SK-N-SH treated with all-trans-retinoic acid at 6 μM for 48 hours (cell line): ENCODE measurements at regions not wholly inside any gene's neighbourhood (a gene's known extent, or its start where the extent isn't known, plus 50 kb on each side); places are given as distances from the start of the nearest gene placed in this dataset.

Experiments
- ATAC-seq: fragments of 200-7000 bp; cut with Tn5 transposase; 3 replicates; pipeline ENCODE4 v1.9.1; 2020; ENCODE audit warnings: mild to moderate bottlenecking, moderate library complexity
- ARNTL ChIP-seq: fragments of 450-650 bp; formaldehyde crosslinking; IDR thresholded peaks from 2 replicates; pipeline ENCODE4 v1.5.0; 2020; ENCODE audit warnings: low read depth, mild to moderate bottlenecking, moderate library complexity, borderline replicate concordance
- BACH2 ChIP-seq: fragments of 250-450 bp; sonication (Bioruptor Pico); IDR thresholded peaks from 2 replicates; pipeline ENCODE4 v1.9.0; 2021; ENCODE audit warnings: mild to moderate bottlenecking, borderline replicate concordance
- CREB5 ChIP-seq: fragments of 250-450 bp; sonication (Bioruptor Pico); IDR thresholded peaks from 2 replicates; pipeline ENCODE4 v1.5.1; 2020; ENCODE audit warnings: low read depth, mild to moderate bottlenecking, moderate library complexity
- CSRNP3 ChIP-seq: fragments of 250-450 bp; sonication (Bioruptor Pico); IDR thresholded peaks from 2 replicates; pipeline ENCODE4 v1.5.1; 2021; ENCODE audit warnings: mild to moderate bottlenecking, moderate library complexity
- GLIS3 ChIP-seq: fragments of 250-450 bp; sonication (Bioruptor Pico); IDR thresholded peaks from 2 replicates; pipeline ENCODE4 v1.5.0; 2020; ENCODE audit warnings: mild to moderate bottlenecking, moderate library complexity
- ISL1 ChIP-seq: fragments of 250-450 bp; sonication (Bioruptor Pico); IDR thresholded peaks from 2 replicates; pipeline ENCODE4 v2.1.2; 2022; ENCODE audit warnings: mild to moderate bottlenecking, moderate library complexity
- OSR1 ChIP-seq: fragments of 250-450 bp; sonication (Bioruptor Pico); IDR thresholded peaks from 2 replicates; pipeline ENCODE4 v1.8.0; 2022; ENCODE audit warnings: moderate library complexity, mild to moderate bottlenecking, inconsistent platforms
- PATZ1 ChIP-seq: fragments of 250-450 bp; sonication (Bioruptor Pico); IDR thresholded peaks from 2 replicates; pipeline ENCODE4 v1.8.0; 2020; ENCODE audit warnings: mild to moderate bottlenecking, moderate library complexity, borderline replicate concordance
- POU6F1 ChIP-seq: fragments of 250-450 bp; sonication (Bioruptor Pico); IDR thresholded peaks from 2 replicates; pipeline ENCODE4 v1.8.0; 2021; ENCODE audit warnings: low read depth, mild to moderate bottlenecking, moderate library complexity, borderline replicate concordance
- RARB ChIP-seq: fragments of 250-450 bp; sonication (Bioruptor Pico); IDR thresholded peaks from 2 replicates; pipeline ENCODE4 v1.8.0; 2021; ENCODE audit warnings: mild to moderate bottlenecking, moderate library complexity
- TCF4 ChIP-seq: fragments of 250-450 bp; sonication (Bioruptor Pico); IDR thresholded peaks from 2 replicates; pipeline ENCODE4 v1.8.0; 2021; ENCODE audit warnings: mild to moderate bottlenecking, moderate library complexity, borderline replicate concordance
- TOX ChIP-seq: fragments of 250-450 bp; sonication (Bioruptor Pico); IDR thresholded peaks from 2 replicates; pipeline ENCODE4 v1.8.0; 2021; ENCODE audit warnings: mild to moderate bottlenecking, moderate library complexity, borderline replicate concordance
- TSHZ2 ChIP-seq: fragments of 250-450 bp; sonication (Bioruptor Pico); IDR thresholded peaks from 2 replicates; pipeline ENCODE4 v1.5.0; 2020; ENCODE audit warnings: mild to moderate bottlenecking, moderate library complexity
- ZFP3 ChIP-seq: fragments of 250-450 bp; sonication (Bioruptor Pico); IDR thresholded peaks from 2 replicates; pipeline ENCODE4 v1.5.0; 2020; ENCODE audit warnings: mild to moderate bottlenecking, moderate library complexity
- ZNF565 ChIP-seq: fragments of 450-650 bp; formaldehyde crosslinking; conservative IDR thresholded peaks from 2 replicates; pipeline ENCODE4 v1.5.0; 2020; ENCODE audit warnings: low read depth, mild to moderate bottlenecking, moderate library complexity
- ZNF70 ChIP-seq: fragments of 450-650 bp; formaldehyde crosslinking; IDR thresholded peaks from 2 replicates; pipeline ENCODE4 v1.5.0; 2020; ENCODE audit warnings: mild to moderate bottlenecking, moderate library complexity

GRCh38 chr9:115673599-115673998, 480.0 kb upstream of the PAPPA start:
- TF ChIP-seq OSR1 (CRISPR knock-in tag), result peak; percentile 52; the same call in 1 of the 2 replicates
- TF ChIP-seq PATZ1 (CRISPR knock-in tag), result no peak
- no peak for TF ChIP-seq RARB
- TF ChIP-seq TOX (CRISPR knock-in tag), result 0 out of 2 replicates have a peak, but pooled peaks have one; percentile 25
- peak; percentile 17 for ATAC-seq

- no peak for ATAC-seq
- TF ChIP-seq CREB5 (CRISPR knock-in tag) (no peak), ARNTL (CRISPR knock-in tag) (no peak), PATZ1 (CRISPR knock-in tag) (no peak)
Observed at GRCh38 chr9:115674091-115674490, 479.5 kb upstream of the PAPPA start.

- TF ChIP-seq CSRNP3 (CRISPR knock-in tag) (no peak), ZFP3 (CRISPR knock-in tag) (no peak), ZNF565 (no peak), ZNF70 (no peak), OSR1 (CRISPR knock-in tag) (no peak), CREB5 (CRISPR knock-in tag) (no peak), GLIS3 (CRISPR knock-in tag) (no peak), BACH2 (CRISPR knock-in tag) (no peak), ISL1 (CRISPR knock-in tag) (no peak), PATZ1 (CRISPR knock-in tag) (no peak), TSHZ2 (CRISPR knock-in tag) (no peak), POU6F1 (CRISPR knock-in tag) (no peak), TCF4 (CRISPR knock-in tag) (no peak)
- ATAC-seq, result no peak
Observed at GRCh38 chr9:115675834-115676233, 477.8 kb upstream of the PAPPA start.
